HUES48 (cell line): ENCODE measurements at regions not wholly inside any gene's neighbourhood (a gene's known extent, or its start where the extent isn't known, plus 50 kb on each side); places are given as distances from the start of the nearest gene placed in this dataset.
"Not testable (repeated sequence)": the region's sequence is repeated elsewhere in the genome, so short reads cannot be mapped to it uniquely, and the experiment has no call there.

Experiments used
- H3K27ac ChIP-seq: one replicate; pipeline ENCODE4 v1.7.0; 2013; ENCODE audit warnings: low read depth, low read length, inconsistent platforms
- H3K27me3 ChIP-seq: 2 replicates; pipeline ENCODE4 v1.6.1; 2013; ENCODE audit warnings: mild to moderate bottlenecking, low read length; ENCODE audit not compliant: control insufficient read depth, insufficient read depth
- H3K36me3 ChIP-seq: 2 replicates; pipeline ENCODE4 v1.6.1; 2013; ENCODE audit warnings: low read length; ENCODE audit not compliant: control insufficient read depth, insufficient read depth
- H3K4me1 ChIP-seq: 2 replicates; pipeline ENCODE4 v1.6.1; 2013; ENCODE audit warnings: mild to moderate bottlenecking, low read length; ENCODE audit not compliant: control insufficient read depth, insufficient read depth
- H3K4me3 ChIP-seq: 2 replicates; pipeline ENCODE4 v1.5.1; 2013; ENCODE audit warnings: mild to moderate bottlenecking, low read depth, low read length
- H3K9ac ChIP-seq: 2 replicates; pipeline ENCODE4 v1.6.1; 2013; ENCODE audit warnings: mild to moderate bottlenecking, low read depth, low read length, moderate library complexity
- H3K9me3 ChIP-seq: 2 replicates; pipeline ENCODE4 v1.6.1; 2013; ENCODE audit warnings: low read length; ENCODE audit not compliant: control insufficient read depth, insufficient read depth

- peak overlapping the region; percentile 99 for H3K27ac ChIP-seq
- H3K27me3 ChIP-seq, result no peaks in the 10 kb centered on the region
- no peaks in the 10 kb centered on the region for H3K9me3 ChIP-seq
Observed at GRCh38 chr7:67301667-67302066, 305.0 kb downstream of the TYW1 start.

GRCh38 chr7:67302113-67303039, 305.7 kb downstream of the TYW1 start:
- peak overlapping the region; percentile 96 for H3K9ac ChIP-seq
- H3K27me3 ChIP-seq, result no peaks in the 10 kb centered on the region
- H3K27ac ChIP-seq, result peak overlapping the region; percentile 99
- H3K9me3 ChIP-seq, result no peaks in the 10 kb centered on the region
- peak overlapping the region; percentile 91 for H3K4me3 ChIP-seq
- peaks cover 14% of the 10 kb centered on the region for H3K36me3 ChIP-seq
- no peaks in the 10 kb centered on the region for H3K4me1 ChIP-seq

More at GRCh38 chr7:67301667-67302066, 305.0 kb downstream of the TYW1 start:
- H3K4me1 ChIP-seq, result no peaks in the 10 kb centered on the region
- peak overlapping the region; percentile 70; the same call in 1 of the 2 replicates for H3K9ac ChIP-seq
- peaks cover 10% of the 10 kb centered on the region for H3K36me3 ChIP-seq
- H3K4me3 ChIP-seq, result peak overlapping the region; percentile 91

GRCh38 chr7:67304846-67305245, 308.2 kb downstream of the TYW1 start:
- not testable (repeated sequence) for H3K27ac ChIP-seq, H3K4me3 ChIP-seq, H3K9ac ChIP-seq, H3K9me3 ChIP-seq, H3K27me3 ChIP-seq, H3K4me1 ChIP-seq
- H3K36me3 ChIP-seq, result peaks cover 38% of the 10 kb centered on the region

GRCh38 chr7:67306331-67306730, 309.7 kb downstream of the TYW1 start:
- no peak overlapping the region for H3K27ac ChIP-seq
- no peak overlapping the region for H3K9ac ChIP-seq
- H3K4me1 ChIP-seq, result no peaks in the 10 kb centered on the region
- H3K36me3 ChIP-seq, result peaks cover 53% of the 10 kb centered on the region
- no peaks in the 10 kb centered on the region for H3K27me3 ChIP-seq
- H3K9me3 ChIP-seq, result no peaks in the 10 kb centered on the region
- H3K4me3 ChIP-seq, result no peak overlapping the region

GRCh38 chr7:67309764-67310549, 313.3 kb downstream of the TYW1 start:
- Histone ChIP-seq H3K9me3 (no peaks in the 10 kb centered on the region), H3K4me3 (no peak overlapping the region), H3K27me3 (no peaks in the 10 kb centered on the region), H3K9ac (no peak overlapping the region), H3K36me3 (peaks cover 87% of the 10 kb centered on the region), H3K4me1 (no peaks in the 10 kb centered on the region), H3K27ac (no peak overlapping the region)

- H3K4me1 ChIP-seq, result no peaks in the 10 kb centered on the region
- no peak overlapping the region for H3K9ac ChIP-seq
- no peak overlapping the region for H3K27ac ChIP-seq
- H3K27me3 ChIP-seq, result no peaks in the 10 kb centered on the region
- no peak overlapping the region for H3K4me3 ChIP-seq
- H3K9me3 ChIP-seq, result no peaks in the 10 kb centered on the region
- peaks cover 90% of the 10 kb centered on the region for H3K36me3 ChIP-seq
Observed at GRCh38 chr7:67311901-67312300, 315.3 kb downstream of the TYW1 start.

GRCh38 chr7:67313213-67313612, 316.6 kb downstream of the TYW1 start:
- no peak overlapping the region for H3K4me3 ChIP-seq
- no peaks in the 10 kb centered on the region for H3K4me1 ChIP-seq
- H3K36me3 ChIP-seq, result peaks cover 89% of the 10 kb centered on the region
- no peak overlapping the region for H3K27ac ChIP-seq
- no peaks in the 10 kb centered on the region for H3K27me3 ChIP-seq
- H3K9me3 ChIP-seq, result no peaks in the 10 kb centered on the region
- H3K9ac ChIP-seq, result no peak overlapping the region

- not testable (repeated sequence) for H3K9ac ChIP-seq, H3K4me1 ChIP-seq, H3K9me3 ChIP-seq, H3K4me3 ChIP-seq, H3K27ac ChIP-seq, H3K27me3 ChIP-seq
- H3K36me3 ChIP-seq, result peaks cover 52% of the 10 kb centered on the region
Observed at GRCh38 chr7:67316902-67317301, 320.3 kb downstream of the TYW1 start.

GRCh38 chr7:67328257-67328656, 331.6 kb downstream of the TYW1 start:
- H3K4me1 ChIP-seq, H3K9me3 ChIP-seq, H3K27me3 ChIP-seq, H3K36me3 ChIP-seq, H3K4me3 ChIP-seq, H3K27ac ChIP-seq, H3K9ac ChIP-seq: not testable (repeated sequence)

GRCh38 chr7:67335165-67335564, 338.5 kb downstream of the TYW1 start:
- not testable (repeated sequence) for H3K27me3 ChIP-seq, H3K9me3 ChIP-seq, H3K4me3 ChIP-seq, H3K36me3 ChIP-seq, H3K9ac ChIP-seq, H3K27ac ChIP-seq, H3K4me1 ChIP-seq

GRCh38 chr7:67335663-67336062, 339.0 kb downstream of the TYW1 start:
- H3K9ac ChIP-seq, H3K27ac ChIP-seq, H3K36me3 ChIP-seq, H3K4me3 ChIP-seq, H3K4me1 ChIP-seq, H3K9me3 ChIP-seq, H3K27me3 ChIP-seq: not testable (repeated sequence)
